Panc1 (cell line): ENCODE measurements at regions not wholly inside any gene's neighbourhood (a gene's known extent, or its start where the extent isn't known, plus 50 kb on each side); places are given as distances from the start of the nearest gene placed in this dataset.

Experiments
- ATAC-seq: fragments of 200-7000 bp; cut with Tn5 transposase; 2 replicates; pipeline ENCODE4 v1.9.1; 2020; ENCODE audit warnings: mild to moderate bottlenecking, moderate library complexity
- BruUV-seq: library from RNA; stranded (reverse); fragments of 400-500 nt; replicated peaks from 2 replicates; lab custom pipeline; 2021; lab: Mats Ljungman, UMichigan
- CTCF ChIA-PET: fragments of 300-600 bp; sonication (Branson Sonifier 250); formaldehyde crosslinking; loops from one replicate; lab custom pipeline; 2022; ENCODE audit warnings: antibody characterized with exemption; lab: Charles Lee
- POLR2A ChIA-PET: fragments of 300-600 bp; sonication (Branson Sonifier 250); formaldehyde crosslinking; loops from one replicate; lab custom pipeline; 2022; ENCODE audit warnings: antibody characterized with exemption; lab: Charles Lee
- DNase-seq: peaks from one replicate; pipeline ENCODE4 v3.0.0-alpha.2; 2010; ENCODE audit warnings: low read depth, low spot score
- H3K27ac ChIP-seq: 2 replicates; pipeline ENCODE4 v1.5.1; 2011; ENCODE audit warnings: mild to moderate bottlenecking, low read length, inconsistent platforms
- H3K27me3 ChIP-seq: fragments of 200-500 bp; sonication (Bioruptor generic); 2 replicates; pipeline ENCODE4 v1.6.0; 2014; ENCODE audit warnings: low read length, inconsistent platforms; ENCODE audit not compliant: control insufficient read depth, insufficient read depth
- H3K36me3 ChIP-seq: fragments of 200-500 bp; sonication (Bioruptor generic); 2 replicates; pipeline ENCODE4 v1.5.1; 2014; ENCODE audit warnings: inconsistent platforms, mild to moderate bottlenecking, low read length, moderate library complexity; ENCODE audit not compliant: control insufficient read depth, insufficient read depth
- H3K4me1 ChIP-seq: 2 replicates; pipeline ENCODE4 v1.5.1; 2011; ENCODE audit warnings: inconsistent platforms, mild to moderate bottlenecking, low read length, moderate library complexity; ENCODE audit not compliant: control insufficient read depth, insufficient read depth
- H3K4me3 ChIP-seq, 2 experiments: 2 replicates each; pipeline ENCODE4 v1.5.1; 2011 to 2012; ENCODE audit warnings: low read depth in 2 of 2, low read length in 2 of 2, mild to moderate bottlenecking in 2 of 2, inconsistent platforms in 1 of 2, moderate library complexity in 1 of 2
- H3K9me3 ChIP-seq: fragments of 200-500 bp; sonication (Bioruptor generic); 2 replicates; pipeline ENCODE4 v1.5.1; 2014; ENCODE audit warnings: low read depth, mild to moderate bottlenecking, inconsistent platforms, low read length, moderate library complexity; ENCODE audit not compliant: control insufficient read depth, insufficient read depth
- POLR2AphosphoS5 ChIP-seq: IDR thresholded peaks from 2 replicates; pipeline ENCODE4 v1.6.1; 2012; ENCODE audit warnings: mild to moderate bottlenecking, low read depth, low read length, moderate library complexity
- SIN3A ChIP-seq: IDR thresholded peaks from 2 replicates; pipeline ENCODE4 v1.6.1; 2012; ENCODE audit warnings: low read depth, mild to moderate bottlenecking, low read length, moderate library complexity, borderline replicate concordance; ENCODE audit not compliant: insufficient read depth
- TCF7L2 ChIP-seq: IDR thresholded peaks from 2 replicates; pipeline ENCODE4 v1.6.1; 2011; ENCODE audit warnings: mild to moderate bottlenecking, low read depth, low read length, inconsistent platforms
- in situ Hi-C: cut with HindIII; loops from 2 replicates; pipeline ENCODE4 v1.10.0; 2016; ENCODE audit warnings: low sequenced_read_pairs, low pct_unique_long_range_greater_than_20kb
- intact Hi-C: fragments of 100-400 bp; cut with micrococcal nuclease; formaldehyde crosslinking; loops from one replicate; pipeline ENCODE4 v1.10.0; 2022; ENCODE audit not compliant: unreplicated experiment
- TF ChIP-seq, protein P1 (sequence below): fragments of 450-650 bp; IDR thresholded peaks from 2 replicates; pipeline ENCODE4 v1.5.1; 2017; ENCODE audit warnings: mild to moderate bottlenecking
- TF ChIP-seq, protein P2 (sequence below), 2 experiments: IDR thresholded peaks; 2 replicates each; pipeline ENCODE4 v1.6.1; 2011 to 2012; ENCODE audit warnings: low read depth in 2 of 2, control low read depth in 1 of 2, low read length in 1 of 2, mild to moderate bottlenecking in 1 of 2, moderate library complexity in 1 of 2; ENCODE audit not compliant: insufficient read depth in 1 of 2

DNA sequence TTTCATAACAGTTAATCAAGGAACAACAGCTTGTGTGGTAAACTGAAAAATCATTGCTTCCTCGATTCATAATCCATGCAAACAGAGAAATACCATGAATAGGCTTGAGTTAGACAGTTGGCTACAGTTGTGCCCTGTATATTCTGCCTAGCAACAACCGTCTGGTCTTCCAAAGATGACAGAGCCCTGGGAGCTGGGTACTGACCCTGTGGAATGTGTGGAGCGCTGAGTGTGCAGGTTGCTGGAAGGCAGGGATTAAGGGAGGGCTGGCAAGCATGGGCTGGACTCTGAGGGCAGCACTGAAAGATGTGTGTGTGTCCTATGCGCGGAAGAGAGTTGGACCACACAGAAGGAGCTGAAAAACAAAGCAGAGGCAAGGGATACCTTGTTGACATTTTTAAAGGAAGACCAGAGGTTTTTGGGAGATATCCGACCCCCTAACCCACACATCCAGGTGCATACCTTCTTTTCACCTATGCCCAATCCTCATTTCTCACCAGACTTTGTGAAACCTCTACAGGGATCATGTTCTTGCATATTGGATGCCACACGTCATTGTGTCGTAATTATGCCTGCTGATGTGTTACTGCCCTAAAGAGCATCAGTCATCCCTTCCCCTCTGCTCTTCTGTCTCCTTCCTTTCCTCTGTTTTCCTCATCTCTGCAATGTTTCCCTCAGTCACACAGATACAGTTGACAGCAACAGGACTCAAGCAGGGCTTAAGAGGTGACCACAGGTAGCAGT is 58.2 kb upstream of the VGLL2 start:
- ChIA-PET POLR2A (no interaction called here), CTCF (no interaction called here)
- in situ Hi-C loops (no loop called here), intact Hi-C loops (no loop called here)
- TF ChIP-seq, protein P1, sequence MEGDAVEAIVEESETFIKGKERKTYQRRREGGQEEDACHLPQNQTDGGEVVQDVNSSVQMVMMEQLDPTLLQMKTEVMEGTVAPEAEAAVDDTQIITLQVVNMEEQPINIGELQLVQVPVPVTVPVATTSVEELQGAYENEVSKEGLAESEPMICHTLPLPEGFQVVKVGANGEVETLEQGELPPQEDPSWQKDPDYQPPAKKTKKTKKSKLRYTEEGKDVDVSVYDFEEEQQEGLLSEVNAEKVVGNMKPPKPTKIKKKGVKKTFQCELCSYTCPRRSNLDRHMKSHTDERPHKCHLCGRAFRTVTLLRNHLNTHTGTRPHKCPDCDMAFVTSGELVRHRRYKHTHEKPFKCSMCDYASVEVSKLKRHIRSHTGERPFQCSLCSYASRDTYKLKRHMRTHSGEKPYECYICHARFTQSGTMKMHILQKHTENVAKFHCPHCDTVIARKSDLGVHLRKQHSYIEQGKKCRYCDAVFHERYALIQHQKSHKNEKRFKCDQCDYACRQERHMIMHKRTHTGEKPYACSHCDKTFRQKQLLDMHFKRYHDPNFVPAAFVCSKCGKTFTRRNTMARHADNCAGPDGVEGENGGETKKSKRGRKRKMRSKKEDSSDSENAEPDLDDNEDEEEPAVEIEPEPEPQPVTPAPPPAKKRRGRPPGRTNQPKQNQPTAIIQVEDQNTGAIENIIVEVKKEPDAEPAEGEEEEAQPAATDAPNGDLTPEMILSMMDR = no peak
- TF ChIP-seq, protein P2, sequence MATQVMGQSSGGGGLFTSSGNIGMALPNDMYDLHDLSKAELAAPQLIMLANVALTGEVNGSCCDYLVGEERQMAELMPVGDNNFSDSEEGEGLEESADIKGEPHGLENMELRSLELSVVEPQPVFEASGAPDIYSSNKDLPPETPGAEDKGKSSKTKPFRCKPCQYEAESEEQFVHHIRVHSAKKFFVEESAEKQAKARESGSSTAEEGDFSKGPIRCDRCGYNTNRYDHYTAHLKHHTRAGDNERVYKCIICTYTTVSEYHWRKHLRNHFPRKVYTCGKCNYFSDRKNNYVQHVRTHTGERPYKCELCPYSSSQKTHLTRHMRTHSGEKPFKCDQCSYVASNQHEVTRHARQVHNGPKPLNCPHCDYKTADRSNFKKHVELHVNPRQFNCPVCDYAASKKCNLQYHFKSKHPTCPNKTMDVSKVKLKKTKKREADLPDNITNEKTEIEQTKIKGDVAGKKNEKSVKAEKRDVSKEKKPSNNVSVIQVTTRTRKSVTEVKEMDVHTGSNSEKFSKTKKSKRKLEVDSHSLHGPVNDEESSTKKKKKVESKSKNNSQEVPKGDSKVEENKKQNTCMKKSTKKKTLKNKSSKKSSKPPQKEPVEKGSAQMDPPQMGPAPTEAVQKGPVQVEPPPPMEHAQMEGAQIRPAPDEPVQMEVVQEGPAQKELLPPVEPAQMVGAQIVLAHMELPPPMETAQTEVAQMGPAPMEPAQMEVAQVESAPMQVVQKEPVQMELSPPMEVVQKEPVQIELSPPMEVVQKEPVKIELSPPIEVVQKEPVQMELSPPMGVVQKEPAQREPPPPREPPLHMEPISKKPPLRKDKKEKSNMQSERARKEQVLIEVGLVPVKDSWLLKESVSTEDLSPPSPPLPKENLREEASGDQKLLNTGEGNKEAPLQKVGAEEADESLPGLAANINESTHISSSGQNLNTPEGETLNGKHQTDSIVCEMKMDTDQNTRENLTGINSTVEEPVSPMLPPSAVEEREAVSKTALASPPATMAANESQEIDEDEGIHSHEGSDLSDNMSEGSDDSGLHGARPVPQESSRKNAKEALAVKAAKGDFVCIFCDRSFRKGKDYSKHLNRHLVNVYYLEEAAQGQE (IDR thresholded peaks at IDR 0.05; ENCODE audit: insufficient read depth in 1 of 2, low read depth in 2 of 2, low read length in 1 of 2) = no peak
- TF ChIP-seq SIN3A = no peak
- no peak for TF ChIP-seq POLR2AphosphoS5
- no peak for TF ChIP-seq TCF7L2
- H3K27me3 ChIP-seq = no peaks in the 10 kb centered on the region
- H3K27ac ChIP-seq = no peak overlapping the region
- DNase-seq (no peak), ATAC-seq (peak; percentile 56; the same call in 1 of the 2 replicates)
- H3K36me3 ChIP-seq = no peaks in the 10 kb centered on the region
- H3K4me1 ChIP-seq = no peaks in the 10 kb centered on the region
- no peak overlapping the region for H3K4me3 ChIP-seq
- no TSS peak for BruUV-seq
- H3K9me3 ChIP-seq = no peaks in the 10 kb centered on the region

DNA sequence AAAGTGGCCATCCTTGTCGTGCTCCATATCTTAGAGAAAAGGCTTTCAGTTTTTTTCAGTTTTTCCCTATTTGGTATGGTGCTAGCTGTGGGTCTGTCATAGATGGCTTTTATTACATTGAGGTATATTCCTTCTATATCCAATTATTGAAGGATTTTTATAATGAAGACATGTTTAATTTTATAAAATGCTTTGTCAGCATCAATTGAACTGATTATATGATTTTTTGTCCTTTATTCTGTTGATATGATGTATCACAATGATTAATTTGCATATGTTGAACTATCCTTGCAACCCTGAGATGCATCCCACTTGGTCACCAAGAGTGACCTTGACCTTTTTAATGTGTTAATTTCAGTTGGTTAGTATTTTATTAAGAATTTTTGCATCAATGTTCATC is 55.1 kb upstream of the VGLL2 start:
- TF ChIP-seq, protein P1 = no peak
- no peak for TF ChIP-seq SIN3A
- no peak for TF ChIP-seq POLR2AphosphoS5
- TF ChIP-seq, protein P2 (IDR thresholded peaks at IDR 0.05; ENCODE audit: insufficient read depth in 1 of 2, low read depth in 2 of 2, low read length in 1 of 2) = no peak
- TF ChIP-seq TCF7L2 = no peak

More for the DNA sequence above, 55.1 kb upstream of the VGLL2 start:
- ChIA-PET POLR2A (no interaction called here), CTCF (no interaction called here)
- intact Hi-C loops = no loop called here
- no peaks in the 10 kb centered on the region for H3K36me3 ChIP-seq
- in situ Hi-C loops = no loop called here
- BruUV-seq = no TSS peak
- ATAC-seq = no peak
- no peak overlapping the region for H3K4me3 ChIP-seq
- no peak for DNase-seq
- no peaks in the 10 kb centered on the region for H3K9me3 ChIP-seq
- no peaks in the 10 kb centered on the region for H3K27me3 ChIP-seq
- no peak overlapping the region for H3K27ac ChIP-seq
- H3K4me1 ChIP-seq = no peaks in the 10 kb centered on the region
